NCI-H460 (cell line): ENCODE measurements at regions not wholly inside any gene's neighbourhood (a gene's known extent, or its start where the extent isn't known, plus 50 kb on each side); places are given as distances from the start of the nearest gene placed in this dataset.
"Not testable (repeated sequence)": the region's sequence is repeated elsewhere in the genome, so short reads cannot be mapped to it uniquely, and the experiment has no call there.

Experiments used
- DNase-seq: peaks from one replicate; pipeline ENCODE4 v3.0.0-alpha.2; 2016; ENCODE audit warnings: low read depth; ENCODE audit errors: extremely low read depth

DNA sequence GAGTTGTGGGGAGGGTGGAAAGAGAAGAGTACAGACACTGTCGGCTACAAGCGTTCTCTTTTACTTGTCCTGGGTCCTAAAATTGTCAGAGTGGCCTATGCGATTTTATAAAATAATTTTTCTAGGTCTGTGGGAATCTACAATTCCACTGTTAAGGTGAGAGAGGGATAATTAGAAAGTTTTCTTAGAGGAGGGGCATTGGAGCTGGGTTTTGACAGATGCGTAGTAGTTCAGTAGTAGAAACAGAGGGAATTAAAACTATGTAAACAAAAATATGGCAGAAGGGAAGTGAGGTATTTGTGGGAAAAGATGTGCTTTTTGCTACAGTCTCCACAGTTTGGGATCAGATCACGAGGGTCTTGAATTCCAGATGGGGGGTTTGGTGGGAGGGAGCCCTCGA lies 129.1 kb upstream of the SHB start:
- no peak for DNase-seq

DNA sequence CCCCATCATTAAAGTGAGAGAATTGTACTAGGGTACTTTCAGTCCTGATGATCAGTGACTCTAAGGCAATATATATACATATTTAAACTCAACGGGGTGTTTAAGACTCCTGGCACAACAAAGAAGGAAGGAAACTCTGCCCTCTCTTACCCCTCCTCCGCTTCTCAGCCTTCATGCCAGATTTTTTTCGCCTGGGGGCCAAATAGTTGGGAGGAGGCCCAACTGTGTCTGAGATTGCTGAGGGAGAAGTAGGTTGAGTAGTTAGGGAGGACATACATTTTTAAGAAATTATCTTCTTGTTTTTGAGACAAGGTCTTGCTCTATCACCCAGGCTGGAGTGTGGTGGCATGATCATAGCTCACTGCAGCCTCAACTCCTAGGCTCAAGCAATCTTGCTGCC lies 127.7 kb upstream of the SHB start:
- no peak for DNase-seq

DNA sequence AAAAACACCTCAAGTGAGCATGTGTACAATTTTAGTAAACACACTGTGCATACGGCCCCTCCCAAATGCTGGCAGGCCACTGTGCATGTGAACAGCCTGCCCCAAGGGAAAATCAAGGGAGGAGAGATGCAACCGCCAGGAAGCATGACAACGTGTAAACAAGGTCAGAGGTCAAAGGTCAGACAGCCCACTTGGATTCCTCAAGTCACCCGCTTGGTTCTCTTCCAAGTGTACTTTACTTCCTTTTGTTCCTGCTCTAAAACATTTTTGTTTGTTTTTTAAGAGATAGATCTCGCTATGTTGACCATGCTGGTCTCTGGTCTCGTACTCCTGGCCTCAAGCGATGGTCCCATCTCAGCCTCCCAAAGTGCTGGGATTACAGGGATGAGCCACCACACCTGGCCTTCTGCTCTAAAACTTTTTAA lies 126.7 kb upstream of the SHB start:
- no peak for DNase-seq

DNA sequence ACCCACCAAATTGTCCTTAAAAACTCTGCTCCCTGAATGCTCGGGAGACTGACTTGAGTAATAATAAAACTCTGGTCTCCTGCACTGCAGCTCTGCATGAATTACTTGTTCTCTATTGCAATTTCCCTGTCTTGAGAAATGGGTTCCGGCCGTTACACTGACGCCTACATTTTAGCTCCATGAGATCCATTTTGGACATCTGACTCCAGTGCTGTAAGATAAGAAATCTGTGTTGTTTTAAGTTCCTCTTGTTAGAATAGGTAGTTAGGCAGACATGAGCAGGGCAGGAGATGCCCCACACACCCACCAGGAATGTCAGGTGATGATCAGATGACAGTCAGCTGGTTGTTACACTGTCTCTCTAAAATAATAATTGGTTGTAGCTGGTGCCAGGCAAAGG lies 125.8 kb upstream of the SHB start:
- DNase-seq, result no peak

DNA sequence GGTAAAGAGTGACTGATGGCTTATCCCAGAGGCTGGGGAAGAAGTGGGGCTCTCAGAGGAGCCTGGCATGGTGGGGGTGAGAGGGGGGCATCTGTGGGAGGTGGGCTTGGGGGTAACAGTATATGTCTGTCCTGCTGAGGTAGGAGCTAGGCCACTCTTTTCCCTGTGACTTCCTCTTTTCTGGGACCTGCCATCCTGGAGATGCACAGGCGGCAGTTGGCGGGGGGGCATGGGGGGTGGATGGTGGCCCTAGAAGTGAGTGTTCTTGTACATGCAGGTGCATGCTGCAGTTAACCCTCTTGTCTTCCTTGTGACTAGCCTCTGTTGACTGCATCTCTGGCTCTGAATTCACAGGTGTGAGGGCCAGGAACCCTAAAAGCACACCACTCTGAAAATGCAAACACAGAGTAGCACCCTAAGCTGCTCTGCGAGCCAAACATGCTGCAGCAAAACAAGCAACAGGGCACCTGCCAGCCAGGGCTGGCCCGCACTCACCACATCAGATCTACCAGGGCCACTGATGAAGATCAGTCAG lies 123.8 kb upstream of the SHB start:
- no peak for DNase-seq

DNA sequence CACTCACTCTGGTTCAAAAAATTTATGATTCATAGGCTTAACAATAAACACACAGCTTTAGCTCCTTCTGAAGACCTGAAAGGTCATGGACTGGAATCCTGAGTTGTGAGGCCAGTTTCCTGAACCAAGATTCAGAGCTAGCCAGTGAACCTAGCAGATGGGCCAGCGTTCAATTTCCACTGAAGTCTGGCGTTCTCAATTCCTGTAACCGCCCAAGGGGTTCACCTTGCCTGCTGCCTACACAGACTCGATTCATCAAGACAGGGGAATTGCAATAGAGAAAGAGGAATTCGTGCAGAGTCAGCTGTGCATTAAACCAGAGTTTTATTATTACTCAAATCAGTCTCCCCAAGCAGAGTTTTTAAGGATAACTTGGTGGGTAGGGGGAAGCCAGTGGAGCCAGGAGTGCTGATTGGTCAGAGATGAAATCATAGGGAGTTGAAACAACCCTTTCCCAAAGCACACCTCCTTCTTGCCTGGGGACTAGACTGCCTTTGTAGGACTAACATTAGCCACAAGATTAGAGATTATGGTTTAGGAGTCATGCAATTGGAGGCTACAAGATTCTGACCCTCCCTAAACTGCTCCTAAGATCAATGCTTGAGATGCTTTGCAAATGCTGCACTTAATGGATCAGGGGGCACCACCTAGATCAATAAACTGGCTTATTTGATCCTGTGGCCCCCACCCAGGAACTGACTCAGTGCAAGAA lies 117.5 kb upstream of the SHB start:
- DNase-seq, result no peak

DNA sequence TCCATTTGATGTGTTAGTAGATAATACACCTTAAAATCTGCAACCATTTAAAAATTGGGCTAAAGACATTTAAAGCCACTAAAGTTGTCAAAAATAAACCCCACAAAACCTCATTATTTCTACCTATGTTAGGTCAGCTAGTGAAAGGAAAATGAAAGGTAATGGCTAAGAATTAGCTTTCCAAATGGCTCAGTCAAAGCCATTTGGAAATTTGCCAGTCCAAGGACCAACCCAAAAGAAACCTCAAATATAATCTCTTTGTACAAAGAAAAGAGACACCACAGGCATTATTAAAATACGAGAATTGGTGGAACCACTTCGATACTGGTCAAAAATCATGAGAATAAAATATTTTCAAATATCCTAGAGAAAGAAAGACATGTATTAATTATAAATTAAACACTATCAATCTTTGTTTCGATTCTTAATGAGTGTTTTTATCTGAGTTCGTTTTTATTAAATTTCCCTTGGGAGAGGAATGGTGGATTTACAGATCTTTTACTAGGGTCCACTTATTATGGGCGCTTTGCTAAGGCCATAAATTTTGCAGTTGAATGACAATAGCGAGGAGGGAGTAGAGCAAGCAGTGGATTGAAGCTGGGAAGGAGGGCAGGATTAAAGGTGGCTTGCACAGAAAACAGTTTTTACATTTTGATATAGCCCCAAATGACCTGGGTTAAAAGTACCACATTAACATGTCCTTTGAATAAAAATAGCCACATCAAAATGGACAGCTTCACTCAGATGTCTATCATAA lies 116.8 kb upstream of the SHB start:
- DNase-seq, result no peak

DNA sequence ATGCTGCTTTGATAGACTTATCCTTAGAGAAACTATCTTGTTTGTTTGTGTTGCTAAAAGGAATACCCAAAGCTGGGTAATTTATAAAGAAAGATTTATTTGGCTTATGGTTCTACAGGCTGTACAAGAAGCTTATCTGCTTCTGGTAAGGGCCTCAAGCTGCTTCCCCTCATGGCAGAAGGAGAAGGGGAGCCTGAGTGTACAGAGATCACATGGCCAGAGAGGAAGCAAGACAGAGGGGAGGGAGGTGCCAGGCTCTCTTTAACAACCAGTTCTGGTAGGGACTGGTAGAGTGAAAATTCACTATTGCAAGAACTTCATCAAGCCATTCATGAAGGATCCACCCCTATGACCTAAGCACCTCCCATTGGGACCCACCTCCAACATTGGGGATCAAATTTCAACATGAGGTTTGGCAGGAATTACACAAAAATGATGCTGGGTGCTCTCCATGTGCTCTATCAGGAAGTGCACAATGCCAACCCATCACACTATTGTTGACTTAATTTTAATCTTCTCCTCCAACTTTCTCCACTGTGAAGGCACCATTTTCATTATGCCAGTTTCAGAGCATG lies 115.1 kb upstream of the SHB start:
- DNase-seq, result no peak

DNA sequence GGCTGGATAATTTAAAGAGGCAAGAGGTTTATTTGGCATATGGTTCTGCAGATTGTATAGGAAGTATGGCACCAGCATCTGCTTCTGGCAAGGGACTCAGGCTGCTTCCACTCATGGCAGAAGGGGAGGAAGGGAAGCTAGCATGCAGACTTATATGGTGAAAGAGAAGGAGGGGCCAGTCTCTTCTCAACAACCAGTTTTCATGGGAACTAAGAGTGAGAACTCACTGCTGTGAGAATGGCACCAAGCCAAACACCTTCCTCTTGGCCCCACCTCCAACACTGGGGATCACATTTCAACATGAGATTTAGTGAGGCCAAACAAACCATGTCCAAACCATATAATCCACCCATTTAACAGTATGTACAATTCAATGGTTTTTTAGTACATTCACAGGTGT lies 113.3 kb upstream of the SHB start:
- DNase-seq, result no peak

DNA sequence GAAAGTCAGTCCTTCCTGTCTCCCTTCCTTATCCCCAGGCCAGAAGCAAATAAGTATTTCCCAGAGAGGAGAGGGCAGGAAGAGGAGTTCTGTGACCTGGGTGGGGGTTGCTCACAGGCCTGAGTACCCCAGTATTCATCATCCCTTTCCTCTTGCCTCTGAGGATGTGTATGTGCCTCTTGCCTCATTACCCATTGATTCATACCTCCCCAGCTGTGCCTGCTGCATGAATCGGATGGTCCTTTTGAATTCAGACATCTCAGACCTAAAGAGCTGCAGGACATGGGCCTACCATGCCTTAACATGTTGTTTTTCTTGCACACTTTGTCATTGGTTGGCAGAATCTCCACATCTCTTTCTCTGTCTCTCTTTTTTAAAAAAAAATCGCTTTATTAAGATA lies 112.8 kb upstream of the SHB start:
- no peak for DNase-seq

DNA sequence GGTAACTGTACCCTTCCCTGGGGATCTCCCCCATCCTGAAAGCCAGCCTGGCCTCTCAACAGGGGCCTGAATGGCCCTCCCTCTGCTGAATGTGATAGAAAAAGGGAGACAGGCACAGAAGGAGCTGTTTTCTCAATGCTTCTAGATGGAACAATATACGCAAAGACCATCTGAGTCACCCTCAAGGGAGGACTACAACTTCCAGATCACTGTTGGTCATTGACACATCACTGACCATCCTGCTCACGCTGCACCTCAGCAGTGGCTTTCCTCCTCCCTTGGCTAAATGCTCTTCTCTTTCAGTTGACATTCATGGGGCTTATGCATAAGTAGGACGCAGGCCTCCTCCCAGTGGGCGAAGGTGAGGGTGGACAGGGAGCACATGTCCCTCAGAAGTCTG lies 112.2 kb upstream of the SHB start:
- no peak for DNase-seq

DNA sequence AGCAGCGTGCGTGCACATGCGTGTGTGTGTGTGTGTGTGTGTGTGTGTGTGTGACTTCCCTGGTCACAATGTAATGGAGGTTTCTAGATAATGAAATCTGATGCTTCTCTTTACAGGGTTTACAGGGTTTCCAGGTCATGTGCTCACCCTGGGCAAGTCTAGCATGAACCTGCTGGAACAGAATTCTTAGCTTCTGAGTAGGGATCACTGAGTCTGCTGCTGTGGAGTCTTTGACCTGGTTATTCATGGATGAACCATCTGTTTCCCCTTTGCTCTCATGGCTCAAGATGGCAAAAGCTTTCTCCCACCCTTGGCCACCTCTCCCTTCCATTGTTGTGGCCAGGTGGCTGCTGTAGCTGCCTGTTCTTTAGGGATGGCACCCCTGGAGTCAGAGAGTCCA lies 111.6 kb upstream of the SHB start:
- no peak for DNase-seq

DNA sequence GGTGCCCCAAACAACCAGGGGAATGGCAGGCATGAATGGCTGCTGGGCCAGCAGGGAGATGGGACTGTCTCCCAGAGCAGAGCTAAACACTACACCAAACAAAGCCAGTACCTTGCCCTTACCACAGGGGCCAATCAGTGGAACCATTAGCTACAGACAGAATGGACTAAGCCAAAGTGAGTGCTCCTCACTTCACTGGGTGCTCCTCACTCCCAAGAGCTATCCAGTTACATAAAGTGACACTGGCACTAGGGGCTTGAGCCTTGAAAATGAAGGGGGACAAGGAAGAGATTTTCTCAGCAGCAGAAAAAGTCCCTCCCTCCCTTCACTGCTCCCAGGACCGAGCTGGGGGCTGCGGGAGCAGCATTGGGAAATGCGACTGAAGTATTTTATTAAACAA lies 110.9 kb upstream of the SHB start:
- DNase-seq, result no peak

DNA sequence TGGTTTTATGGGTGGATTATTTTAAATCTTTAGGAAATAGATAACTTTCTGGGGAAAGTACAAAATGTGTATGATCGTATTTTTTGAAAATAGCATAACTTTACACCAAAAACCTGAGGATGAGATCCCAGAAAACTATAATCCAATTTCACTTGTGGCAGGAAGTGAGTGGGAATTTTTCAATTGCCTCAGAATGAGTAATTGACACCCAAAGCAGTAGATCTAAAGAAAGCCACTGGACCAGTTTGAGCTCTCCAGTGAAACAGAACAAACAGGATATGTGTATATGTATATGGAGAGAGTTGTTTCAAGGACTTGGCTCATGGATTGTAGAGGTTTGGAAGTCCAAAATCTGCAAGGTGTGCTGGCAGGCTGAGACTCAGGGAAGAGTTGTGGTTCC lies 109.2 kb upstream of the SHB start:
- DNase-seq, result no peak

DNA sequence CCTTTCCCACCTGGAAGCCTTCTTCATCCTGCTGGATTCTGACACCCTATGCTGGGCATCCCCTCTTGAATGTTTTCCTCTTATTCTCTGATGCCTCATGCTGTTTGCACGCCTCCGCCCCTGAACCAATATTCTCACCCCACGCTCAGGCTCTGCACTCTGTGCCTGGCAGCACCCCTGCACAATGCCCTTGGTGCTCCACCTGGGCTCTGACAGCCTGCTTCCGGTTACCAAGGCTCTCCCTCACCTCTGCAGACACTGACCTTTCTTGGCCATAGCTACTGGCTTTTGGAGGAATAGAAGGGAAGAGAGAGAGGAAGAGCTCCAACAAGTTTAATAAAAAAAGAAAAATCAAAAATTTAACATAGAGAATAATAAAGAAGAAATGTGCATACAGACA lies 108.7 kb upstream of the SHB start:
- DNase-seq, result no peak

DNA sequence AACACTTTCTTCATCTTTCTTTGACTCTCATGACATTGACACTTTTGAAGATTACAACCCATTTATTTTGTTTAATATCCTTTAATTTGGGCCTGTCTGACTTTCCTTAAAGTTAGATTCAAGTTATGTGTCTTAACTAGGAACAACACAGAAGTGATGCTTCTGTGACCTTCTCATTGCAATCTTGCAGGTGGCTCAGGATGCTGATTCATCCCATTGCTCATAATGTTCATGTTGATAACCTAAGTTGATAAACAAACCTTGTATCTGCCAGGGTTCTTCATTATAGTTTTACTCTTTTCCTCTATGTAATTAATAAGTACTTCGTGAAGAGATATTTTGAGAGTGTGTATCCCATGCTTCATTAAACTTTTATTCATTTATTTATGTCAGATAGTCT lies 107.2 kb upstream of the SHB start:
- DNase-seq, result no peak

DNA sequence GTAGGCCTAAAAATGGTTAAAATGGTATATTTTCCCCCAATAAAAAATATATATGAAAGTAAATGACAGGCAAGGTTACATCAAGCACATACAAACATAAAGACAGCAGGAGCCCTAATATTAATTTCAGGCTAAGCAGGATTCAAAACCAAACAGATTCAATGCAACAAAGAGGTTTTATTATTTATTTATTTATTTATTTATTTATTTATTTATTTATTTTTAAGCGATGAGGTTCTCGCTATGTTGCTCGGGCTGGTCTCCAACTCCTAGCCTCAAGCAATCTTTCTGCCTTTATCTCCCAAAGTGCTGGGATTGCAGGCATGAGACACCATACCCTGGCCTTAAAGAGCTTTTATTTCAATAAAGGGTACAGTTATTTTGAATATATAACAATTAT lies 106.4 kb upstream of the SHB start:
- no peak for DNase-seq

DNA sequence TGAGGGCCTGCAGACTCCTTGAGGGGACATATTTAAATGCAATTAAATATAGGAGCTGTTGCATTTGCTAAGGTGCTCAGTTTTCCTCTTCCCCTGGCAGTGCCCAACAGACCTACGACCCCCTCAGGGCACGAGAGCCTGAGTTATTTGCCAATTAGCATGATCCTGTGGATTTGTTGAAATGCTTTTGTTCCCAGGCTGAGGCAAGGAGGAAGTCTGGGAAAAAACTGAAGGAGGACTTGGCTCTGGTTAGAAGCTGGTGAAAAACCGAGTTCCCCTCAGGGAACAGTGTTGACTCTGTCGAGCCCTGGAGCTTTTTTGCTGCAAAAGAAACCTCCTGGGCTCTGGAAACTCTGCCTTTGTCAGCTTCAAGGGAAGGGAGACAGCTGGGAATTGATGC lies 103.6 kb upstream of the SHB start:
- no peak for DNase-seq

DNA sequence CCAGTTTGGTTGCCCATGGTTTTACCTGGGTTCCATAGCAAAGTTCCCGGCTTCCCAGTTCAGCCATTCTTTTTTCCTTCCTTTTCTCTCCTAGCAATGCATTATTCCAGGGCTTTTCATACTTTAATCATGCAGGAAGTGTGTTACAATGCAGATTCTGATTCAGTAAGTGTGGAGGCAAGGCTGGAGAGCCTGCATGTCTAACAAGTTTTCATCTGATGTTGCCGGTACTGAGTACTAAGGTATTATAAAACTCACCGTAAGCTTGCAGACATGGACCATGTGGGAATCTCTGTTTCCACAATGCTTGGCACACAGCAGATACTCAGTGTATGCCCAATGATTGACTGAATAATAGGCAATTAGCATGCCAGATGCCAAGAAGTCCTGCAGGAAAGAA lies 102.9 kb upstream of the SHB start:
- no peak for DNase-seq

DNA sequence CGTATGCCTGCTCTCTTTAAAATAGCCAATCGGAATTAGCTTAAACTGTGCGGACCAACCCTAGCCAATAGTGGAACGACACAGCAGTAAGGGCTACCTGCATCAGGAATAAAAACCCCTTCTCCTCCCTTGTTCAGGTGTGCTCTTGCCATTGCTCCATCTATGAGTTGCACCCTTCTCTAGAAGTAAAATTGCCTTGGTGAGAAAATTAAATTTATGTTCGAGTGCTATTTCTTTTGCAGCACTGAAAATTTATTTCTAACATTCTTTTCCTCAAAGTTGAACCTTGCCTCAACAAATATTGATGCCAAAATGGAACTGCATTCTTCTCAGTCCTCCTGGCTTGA lies 102.5 kb upstream of the SHB start:
- no peak for DNase-seq

DNA sequence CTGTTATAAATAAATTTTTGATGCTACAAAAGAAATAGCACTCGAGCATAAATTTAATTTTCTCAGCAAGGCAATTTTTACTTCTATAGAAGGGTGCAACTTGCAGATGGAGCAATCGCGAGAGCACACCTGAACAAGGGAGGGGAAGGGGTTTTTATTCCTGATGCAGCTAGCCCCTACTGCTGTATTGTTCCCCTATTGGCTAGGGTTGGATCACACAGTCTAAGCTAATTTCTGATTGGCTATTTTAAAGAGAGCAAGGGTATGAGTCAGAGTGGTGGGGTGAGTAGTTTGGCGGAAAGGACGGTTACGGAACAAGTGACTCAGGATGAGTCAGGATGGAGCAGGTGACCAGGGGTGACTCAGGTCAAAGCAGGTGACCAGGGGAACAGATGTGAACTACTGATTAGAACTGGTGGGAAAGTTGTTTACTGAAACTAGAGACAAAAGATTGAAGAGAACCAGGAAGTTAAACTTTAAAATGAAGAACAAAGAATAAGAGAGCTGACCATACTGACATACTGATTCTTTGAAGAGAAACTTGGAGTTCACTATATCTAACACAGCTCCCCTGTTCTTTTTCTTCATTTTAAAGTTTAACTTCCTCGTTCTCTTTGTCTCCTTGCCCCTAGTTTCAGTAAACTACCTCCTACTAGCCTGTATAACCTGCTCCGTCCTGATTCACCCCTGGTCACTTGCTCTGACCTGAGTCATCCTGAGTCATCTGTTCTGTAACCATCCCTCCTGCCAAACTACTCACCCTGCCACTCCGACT lies 101.9 kb upstream of the SHB start:
- DNase-seq, result not testable (repeated sequence)
